OCI-LY3 (cell line): ENCODE measurements at regions not wholly inside any gene's neighbourhood (a gene's known extent, or its start where the extent isn't known, plus 50 kb on each side); places are given as distances from the start of the nearest gene placed in this dataset.

Experiments used
- EZH2phosphoT487 ChIP-seq: fragments of 200-600 bp; shearing (Covaris generic); IDR thresholded peaks from 2 replicates; pipeline ENCODE4 v1.6.1; 2018; ENCODE audit warnings: antibody characterized with exemption, mixed run types, low read depth
- TF ChIP-seq, protein P1 (sequence below): fragments of 200-600, 300-600 bp; sonication (generic); IDR thresholded peaks from 2 replicates; pipeline ENCODE4 v1.5.1; 2014; ENCODE audit warnings: antibody characterized with exemption, low read length, low read depth

DNA sequence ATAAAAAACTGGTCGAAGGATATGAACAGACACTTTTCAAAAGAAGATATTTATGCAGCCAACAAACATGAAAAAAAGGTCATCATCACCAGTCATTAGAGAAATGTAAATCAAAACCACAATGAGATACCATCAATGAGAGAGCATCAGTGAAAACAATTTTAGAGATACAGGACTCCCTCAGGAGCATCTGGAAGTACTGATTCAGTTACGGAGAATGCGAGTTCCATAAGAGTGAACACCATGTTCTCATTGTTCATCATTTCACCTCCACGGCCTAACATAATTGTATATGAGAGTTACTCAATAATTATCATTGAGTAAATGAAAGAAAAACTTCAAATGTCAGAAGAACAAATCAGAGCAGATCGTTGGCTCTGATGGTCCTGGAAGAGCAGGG lies 140.9 kb upstream of the TANK start:
- TF ChIP-seq, protein P1, sequence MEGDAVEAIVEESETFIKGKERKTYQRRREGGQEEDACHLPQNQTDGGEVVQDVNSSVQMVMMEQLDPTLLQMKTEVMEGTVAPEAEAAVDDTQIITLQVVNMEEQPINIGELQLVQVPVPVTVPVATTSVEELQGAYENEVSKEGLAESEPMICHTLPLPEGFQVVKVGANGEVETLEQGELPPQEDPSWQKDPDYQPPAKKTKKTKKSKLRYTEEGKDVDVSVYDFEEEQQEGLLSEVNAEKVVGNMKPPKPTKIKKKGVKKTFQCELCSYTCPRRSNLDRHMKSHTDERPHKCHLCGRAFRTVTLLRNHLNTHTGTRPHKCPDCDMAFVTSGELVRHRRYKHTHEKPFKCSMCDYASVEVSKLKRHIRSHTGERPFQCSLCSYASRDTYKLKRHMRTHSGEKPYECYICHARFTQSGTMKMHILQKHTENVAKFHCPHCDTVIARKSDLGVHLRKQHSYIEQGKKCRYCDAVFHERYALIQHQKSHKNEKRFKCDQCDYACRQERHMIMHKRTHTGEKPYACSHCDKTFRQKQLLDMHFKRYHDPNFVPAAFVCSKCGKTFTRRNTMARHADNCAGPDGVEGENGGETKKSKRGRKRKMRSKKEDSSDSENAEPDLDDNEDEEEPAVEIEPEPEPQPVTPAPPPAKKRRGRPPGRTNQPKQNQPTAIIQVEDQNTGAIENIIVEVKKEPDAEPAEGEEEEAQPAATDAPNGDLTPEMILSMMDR = no peak
- no peak for TF ChIP-seq EZH2phosphoT487
